ENCODE measurements at regions not wholly inside any gene's neighbourhood (a gene's known extent, or its start where the extent isn't known, plus 50 kb on each side); places are given as distances from the start of the nearest gene placed in this dataset.

DNA sequence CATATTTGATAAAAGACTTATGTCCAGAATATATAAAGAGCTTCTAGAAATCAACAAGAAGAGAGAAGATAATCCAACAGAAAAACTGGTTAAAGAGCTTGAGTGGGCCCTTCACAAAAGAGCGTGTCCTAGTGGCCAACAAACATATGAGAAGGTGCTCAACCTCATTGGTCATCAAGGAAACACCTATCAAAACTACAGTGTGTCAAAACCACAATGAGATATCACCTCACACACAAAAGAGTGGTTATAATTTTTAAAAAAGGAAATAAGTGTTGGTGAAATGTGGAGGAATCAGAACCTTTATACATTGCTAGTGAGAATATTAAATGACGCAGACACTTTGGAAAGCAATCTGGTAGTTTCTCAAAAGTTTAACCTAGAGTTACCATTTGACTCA is 68.4 kb upstream of the KLF13 start:
- Histone ChIP-seq H3K36me3 (ENCODE audit: insufficient read depth, low read length) (no peaks in the 10 kb centered on the region), H3K79me2 (ENCODE audit: insufficient read depth, low read length) (no peaks in the 10 kb centered on the region), H3F3A (ENCODE audit: insufficient read depth, low read length) (0 out of 2 replicates have a peak, but pooled peaks cover 4% of the 10 kb centered on the region), H3K9ac (ENCODE audit: low read length) (no peak overlapping the region), H3K27me3 (ENCODE audit: insufficient read depth, low read length) (no peaks in the 10 kb centered on the region), H3K4me2 (ENCODE audit: low read length) (no peak overlapping the region), H2AFZ (ENCODE audit: low read length) (no peak overlapping the region), H4K20me1 (ENCODE audit: insufficient read depth, low read length) (no peaks in the 10 kb centered on the region), H3K9me2 (ENCODE audit: low read depth, low read length) (no peaks in the 10 kb centered on the region), H3K9me3 (ENCODE audit: low read length) (no peaks in the 10 kb centered on the region), H3K4me3 (ENCODE audit: low read depth, low read length, poor library complexity, severe bottlenecking) (no peak overlapping the region), H3K4me1 (ENCODE audit: insufficient read depth, low read length, severe bottlenecking) (peaks cover 77% of the 10 kb centered on the region), H3K27ac (ENCODE audit: low read depth, low read length, poor library complexity, severe bottlenecking) (no peak overlapping the region)
- no peak for TF ChIP-seq CTCF (IDR thresholded peaks at IDR 0.05; ENCODE audit: low read length)
- no peak for TF ChIP-seq EZH2 (IDR thresholded peaks at IDR 0.05; ENCODE audit: borderline replicate concordance, low read length)

DNA sequence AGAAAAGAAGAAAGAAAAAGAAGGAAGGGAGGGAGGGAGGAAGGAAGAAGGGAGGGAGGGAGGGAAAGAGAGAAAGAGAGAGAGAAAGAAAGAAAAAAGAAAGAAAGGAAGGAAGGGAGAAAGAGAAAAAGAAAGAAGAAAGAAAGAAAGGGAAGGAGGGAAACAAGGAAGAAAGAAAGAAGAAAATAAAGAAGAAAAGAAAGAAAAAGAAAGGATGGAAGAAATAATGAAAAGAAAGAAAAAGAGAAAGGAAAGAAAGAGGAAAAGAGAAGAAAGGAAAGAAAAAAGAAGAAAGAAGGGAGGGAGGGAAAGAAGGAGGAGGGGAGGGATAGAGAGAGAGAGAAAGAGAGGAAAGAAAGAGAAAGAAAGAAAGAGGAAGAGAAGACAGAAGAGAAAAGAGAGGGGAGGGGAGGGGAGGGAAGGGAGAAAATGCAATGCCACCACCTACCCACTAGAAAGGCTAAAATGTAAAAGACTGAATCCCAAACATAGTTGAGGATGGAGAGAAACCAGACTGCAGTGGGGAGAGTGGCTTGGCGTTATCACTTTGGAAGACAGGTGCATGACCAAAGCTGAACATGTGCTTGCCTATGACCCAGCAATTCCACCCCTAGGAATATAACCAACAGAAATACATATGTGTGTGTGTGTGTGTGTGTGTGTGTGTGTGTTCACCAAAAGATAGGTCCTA is 66.9 kb upstream of the KLF13 start:
- Histone ChIP-seq H3K79me2 (ENCODE audit: insufficient read depth, low read length) (no peaks in the 10 kb centered on the region), H3K27me3 (ENCODE audit: insufficient read depth, low read length) (no peaks in the 10 kb centered on the region), H3K4me1 (ENCODE audit: insufficient read depth, low read length, severe bottlenecking) (peaks cover 83% of the 10 kb centered on the region), H3F3A (ENCODE audit: insufficient read depth, low read length) (0 out of 2 replicates have a peak, but pooled peaks cover 8% of the 10 kb centered on the region), H3K9me2 (ENCODE audit: low read depth, low read length) (no peaks in the 10 kb centered on the region), H3K4me2 (ENCODE audit: low read length) (no peak overlapping the region), H3K9ac (ENCODE audit: low read length) (no peak overlapping the region), H4K20me1 (ENCODE audit: insufficient read depth, low read length) (no peaks in the 10 kb centered on the region), H3K27ac (ENCODE audit: low read depth, low read length, poor library complexity, severe bottlenecking) (peak overlapping the region; percentile 100), H3K36me3 (ENCODE audit: insufficient read depth, low read length) (no peaks in the 10 kb centered on the region), H2AFZ (ENCODE audit: low read length) (no peak overlapping the region), H3K9me3 (ENCODE audit: low read length) (no peaks in the 10 kb centered on the region), H3K4me3 (ENCODE audit: low read depth, low read length, poor library complexity, severe bottlenecking) (no peak overlapping the region)
- no peak for TF ChIP-seq EZH2 (IDR thresholded peaks at IDR 0.05; ENCODE audit: borderline replicate concordance, low read length)
- TF ChIP-seq CTCF (IDR thresholded peaks at IDR 0.05; ENCODE audit: low read length): no peak

GRCh38 chr15:31260646-31261265 is 65.9 kb upstream of the KLF13 start:
- H3K79me2 ChIP-seq (ENCODE audit: insufficient read depth, low read length): no peaks in the 10 kb centered on the region
- H3K4me1 ChIP-seq (ENCODE audit: insufficient read depth, low read length, severe bottlenecking): peaks cover 83% of the 10 kb centered on the region
- no peaks in the 10 kb centered on the region for H3K9me3 ChIP-seq (ENCODE audit: low read length)
- H3K27ac ChIP-seq (ENCODE audit: low read depth, low read length, poor library complexity, severe bottlenecking): peak overlapping the region; percentile 100
- no peaks in the 10 kb centered on the region for H3K36me3 ChIP-seq (ENCODE audit: insufficient read depth, low read length)
- no peak overlapping the region for H3K4me3 ChIP-seq (ENCODE audit: low read depth, low read length, poor library complexity, severe bottlenecking)
- H3K9me2 ChIP-seq (ENCODE audit: low read depth, low read length): no peaks in the 10 kb centered on the region
- peak overlapping the region; percentile 73; the same call in 1 of the 2 replicates for H3K9ac ChIP-seq (ENCODE audit: low read length)
- H3F3A ChIP-seq (ENCODE audit: insufficient read depth, low read length): 0 out of 2 replicates have a peak, but pooled peaks cover 8% of the 10 kb centered on the region
- no peak overlapping the region for H2AFZ ChIP-seq (ENCODE audit: low read length)
- no peaks in the 10 kb centered on the region for H4K20me1 ChIP-seq (ENCODE audit: insufficient read depth, low read length)
- H3K4me2 ChIP-seq (ENCODE audit: low read length): peak overlapping the region; percentile 54; the same call in 1 of the 2 replicates
- TF ChIP-seq CTCF (IDR thresholded peaks at IDR 0.05; ENCODE audit: low read length) (no peak), EZH2 (IDR thresholded peaks at IDR 0.05; ENCODE audit: borderline replicate concordance, low read length) (no peak)
- no peaks in the 10 kb centered on the region for H3K27me3 ChIP-seq (ENCODE audit: insufficient read depth, low read length)

Data from OCI-LY1 (cell line).